ENCODE measurements at regions not wholly inside any gene's neighbourhood (a gene's known extent, or its start where the extent isn't known, plus 50 kb on each side); places are given as distances from the start of the nearest gene placed in this dataset.

DNA sequence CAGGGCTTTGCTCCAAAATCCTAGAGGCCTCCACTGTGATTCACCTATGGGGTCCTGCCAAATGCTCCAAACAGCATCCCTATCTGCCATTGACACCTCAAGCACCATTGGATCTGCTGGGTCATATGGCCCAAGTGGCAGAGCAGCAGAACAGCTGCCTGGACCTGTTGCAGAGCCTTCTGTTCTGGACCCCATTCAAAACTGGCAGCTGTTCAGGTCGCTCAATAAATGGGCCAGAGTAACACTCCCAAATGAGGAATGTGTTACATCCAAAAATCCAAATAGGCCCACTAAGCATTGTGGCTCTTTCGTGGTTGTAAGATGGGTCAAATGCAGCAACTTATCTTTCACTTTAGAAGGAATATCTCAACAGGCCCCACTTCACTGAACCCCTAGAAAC, 783.6 kb downstream of the DCDC2C start:
- TF ChIP-seq CTCF (conservative IDR thresholded peaks at IDR 0.05) (no peak), EZH2 (IDR thresholded peaks at IDR 0.05; ENCODE audit: low read depth) (no peak)
